Stimulated activated CD4-positive, alpha-beta T cell treated with anti-CD3 and anti-CD28 coated beads, Interleukin-1b, Interleukin-23, amount 100 ng/mL, for 48 hours (primary cell): ENCODE measurements at regions not wholly inside any gene's neighbourhood (a gene's known extent, or its start where the extent isn't known, plus 50 kb on each side); places are given as distances from the start of the nearest gene placed in this dataset.
"Not testable (repeated sequence)": the region's sequence is repeated elsewhere in the genome, so short reads cannot be mapped to it uniquely, and the experiment has no call there.

Source experiments
- DNase-seq: peaks from one replicate; pipeline ENCODE4 v3.0.0-alpha.2; 2020

DNA sequence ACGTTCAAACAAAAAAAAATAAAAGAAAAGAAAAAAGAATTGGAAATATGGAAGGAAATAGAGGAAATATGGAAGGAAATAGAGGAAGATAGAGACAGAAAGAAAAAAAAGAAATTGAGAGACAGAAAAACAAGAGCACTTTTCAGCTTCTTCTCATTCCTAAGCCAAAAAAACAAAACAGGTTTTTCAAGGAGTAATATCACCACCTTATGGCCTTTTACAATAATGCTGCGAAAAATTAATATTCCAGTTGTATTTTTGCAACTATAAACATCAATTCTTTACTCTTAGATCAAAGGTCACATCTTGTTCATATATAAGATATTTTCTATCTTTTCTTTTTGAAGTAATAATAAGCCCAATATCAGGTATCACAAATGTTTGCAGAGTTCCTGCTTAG lies 328.3 kb downstream of the FAT3 start:
- DNase-seq, result no peak

DNA sequence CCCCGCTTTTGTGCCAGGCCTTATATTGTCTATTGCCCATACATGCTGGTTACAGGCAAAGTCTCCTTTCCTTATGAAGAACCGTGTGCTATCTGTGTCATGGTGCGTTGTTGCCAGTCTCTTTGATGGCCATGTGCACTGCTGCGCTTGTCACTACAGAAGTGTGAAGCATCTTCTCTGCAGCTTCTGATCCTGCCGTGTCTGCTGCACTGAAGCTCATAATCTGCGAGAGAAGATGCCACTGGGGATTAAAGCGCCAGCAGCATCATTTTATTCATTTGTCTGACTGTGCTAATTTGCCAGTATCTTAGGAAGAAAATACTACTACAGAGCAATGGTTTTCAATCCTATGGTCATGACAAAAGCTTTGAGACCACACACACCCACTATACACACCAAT lies 330.1 kb downstream of the FAT3 start:
- no peak for DNase-seq

DNA sequence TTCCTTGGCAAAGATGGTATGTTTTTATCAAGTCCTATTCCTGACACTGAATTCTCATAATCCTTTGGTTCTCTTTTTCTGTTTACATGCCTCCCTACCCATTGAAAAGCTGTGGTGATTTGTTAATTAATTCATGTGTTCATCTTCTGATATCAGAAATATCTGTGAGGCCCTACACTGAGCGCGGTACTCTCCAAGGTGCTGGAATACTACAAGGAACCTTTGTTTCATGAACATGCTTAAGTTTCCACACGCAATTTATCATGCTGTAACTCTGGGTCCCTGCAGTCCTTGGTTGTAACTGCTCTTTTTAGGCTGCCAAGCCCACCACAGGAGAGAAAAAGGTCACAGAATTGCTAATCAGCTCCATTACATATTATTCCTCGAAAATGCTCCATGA lies 331.8 kb downstream of the FAT3 start:
- DNase-seq, result no peak

- no peak for DNase-seq
Observed at GRCh38 chr11:92557879-92558278, 333.3 kb downstream of the FAT3 start.

- no peak for DNase-seq
Observed at GRCh38 chr11:92558323-92558722, 333.7 kb downstream of the FAT3 start.

DNA sequence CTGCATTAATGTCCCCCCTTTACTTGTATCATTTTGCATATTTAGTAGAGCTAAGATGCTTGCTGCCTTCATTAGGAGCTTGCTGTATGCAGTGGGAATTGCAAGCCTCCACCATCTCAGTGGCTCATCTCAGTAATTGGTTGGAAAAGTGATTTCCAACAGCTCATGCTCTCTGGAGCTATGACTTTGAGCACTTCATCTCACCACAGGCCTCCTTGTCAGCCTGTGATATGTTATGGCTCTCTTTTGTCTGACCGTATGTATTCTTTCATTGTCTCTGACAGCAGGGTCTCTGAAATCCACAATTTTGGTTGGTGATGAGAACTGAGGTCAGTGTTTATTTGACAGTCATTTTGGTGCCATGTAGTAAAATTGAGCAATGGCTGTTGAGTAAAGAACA lies 345.1 kb downstream of the FAT3 start:
- no peak for DNase-seq

DNA sequence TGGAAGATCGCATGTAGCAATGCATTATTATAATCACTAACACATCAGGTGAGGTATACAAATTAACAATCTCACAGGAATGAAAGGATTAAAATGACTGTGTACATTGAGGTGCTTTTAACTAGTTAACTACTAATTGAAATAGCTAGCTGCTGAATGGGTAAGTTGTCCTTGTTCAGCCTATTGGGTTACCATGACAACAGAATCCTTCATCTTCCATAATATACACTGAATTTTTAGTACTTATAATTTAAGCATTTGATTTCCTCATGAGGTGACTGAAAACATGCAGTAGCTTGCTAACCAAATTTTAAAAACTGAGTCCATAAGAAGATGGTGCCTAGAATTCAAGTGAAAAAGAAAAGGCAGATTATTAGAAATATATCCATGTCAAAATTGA lies 347.9 kb downstream of the FAT3 start:
- no peak for DNase-seq

DNA sequence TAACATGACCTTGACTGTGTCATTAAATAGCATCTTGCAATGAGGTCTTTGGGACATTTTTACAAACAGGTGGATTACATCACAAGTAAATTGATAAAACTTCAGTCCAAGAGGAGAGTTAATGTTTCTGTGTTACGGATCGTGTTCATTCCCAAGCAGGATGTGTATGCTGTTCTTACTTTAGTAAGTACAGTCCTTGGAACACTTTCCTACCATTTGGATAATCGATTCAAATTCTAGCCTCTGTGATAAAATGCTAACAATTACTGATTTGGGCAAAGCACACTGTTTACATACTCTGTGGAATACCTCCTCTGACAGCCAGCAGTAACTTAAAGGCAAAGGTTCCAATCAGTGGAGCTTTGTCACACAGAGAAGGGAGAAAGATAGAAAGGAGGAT lies 351.7 kb downstream of the FAT3 start:
- no peak for DNase-seq

DNA sequence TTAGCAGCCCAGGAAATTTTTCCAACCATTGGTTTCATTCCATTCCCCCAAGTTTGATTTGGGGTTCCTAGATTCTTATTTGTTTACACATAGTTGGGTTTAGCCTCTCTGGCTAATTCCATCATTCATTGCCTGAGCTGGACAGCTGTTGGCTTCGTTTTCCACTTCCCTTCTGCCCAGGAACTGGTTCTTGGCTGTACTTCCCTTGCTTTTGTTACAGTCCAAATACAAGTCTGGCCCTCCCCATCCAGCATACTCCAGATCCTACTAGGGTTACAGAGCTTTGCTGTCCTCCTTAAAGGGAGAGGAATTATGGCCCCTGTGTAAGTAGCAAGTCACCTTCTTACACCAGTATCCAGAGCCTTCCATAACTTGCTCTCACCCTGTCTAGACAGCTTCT lies 356.3 kb downstream of the FAT3 start:
- DNase-seq, result no peak

GRCh38 chr11:92588393-92588792 lies 363.8 kb downstream of the FAT3 start:
- no peak for DNase-seq

DNA sequence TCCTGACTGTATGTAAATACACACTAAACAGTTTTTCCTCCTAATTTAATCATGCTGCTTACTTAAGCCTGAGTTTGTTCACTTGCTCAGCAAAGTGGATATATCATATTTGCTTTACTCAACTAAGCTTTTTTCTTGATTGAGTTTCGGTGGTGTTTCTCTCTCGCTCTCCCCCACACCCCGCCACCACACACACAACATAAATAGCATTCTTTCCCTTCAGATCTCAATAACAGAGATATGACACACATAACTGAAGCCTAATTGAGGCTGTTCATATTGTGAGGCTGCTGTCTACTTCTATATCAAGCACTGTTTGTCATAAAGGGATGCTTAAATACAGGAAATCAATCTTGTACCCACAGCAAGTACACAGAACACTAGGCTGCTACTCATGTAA lies 364.9 kb downstream of the FAT3 start:
- DNase-seq, result no peak

DNA sequence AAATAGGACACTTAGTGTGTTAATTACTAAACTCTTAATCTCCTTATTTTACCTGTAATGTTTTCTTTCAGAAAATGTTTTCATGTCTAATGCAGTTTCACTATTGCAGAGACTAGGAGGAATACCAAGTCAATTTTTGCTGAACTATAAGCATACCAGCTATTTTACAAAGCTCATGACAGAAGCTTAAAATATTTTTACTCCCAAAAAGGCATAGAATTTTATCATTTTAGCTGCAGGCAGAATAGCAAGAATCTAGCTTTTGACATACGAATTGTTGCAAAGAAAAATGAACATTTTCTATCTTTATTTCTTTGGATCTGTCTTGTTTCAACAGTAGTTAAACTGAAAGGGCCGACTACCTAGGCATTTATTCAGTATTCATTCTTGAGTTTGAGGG lies 366.9 kb downstream of the FAT3 start:
- DNase-seq, result no peak

DNA sequence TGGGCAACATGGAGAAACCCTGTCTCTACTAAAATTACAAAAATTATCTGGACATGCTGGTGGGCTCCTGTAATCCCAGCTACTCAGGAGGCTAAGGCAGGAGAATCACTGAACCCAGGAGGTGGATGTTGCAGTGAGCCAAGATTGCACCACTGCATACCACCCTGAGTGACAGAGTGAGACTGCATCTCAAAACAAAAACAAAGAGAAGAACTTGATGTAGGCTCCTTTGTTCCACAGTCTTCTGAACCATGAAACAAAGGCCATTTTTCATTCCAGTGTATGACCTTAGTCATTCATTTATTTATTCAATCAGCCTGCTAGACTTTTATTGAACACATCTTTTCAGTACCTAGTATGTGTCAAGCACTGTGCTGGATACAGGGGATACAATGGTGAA lies 369.6 kb downstream of the FAT3 start:
- no peak for DNase-seq

DNA sequence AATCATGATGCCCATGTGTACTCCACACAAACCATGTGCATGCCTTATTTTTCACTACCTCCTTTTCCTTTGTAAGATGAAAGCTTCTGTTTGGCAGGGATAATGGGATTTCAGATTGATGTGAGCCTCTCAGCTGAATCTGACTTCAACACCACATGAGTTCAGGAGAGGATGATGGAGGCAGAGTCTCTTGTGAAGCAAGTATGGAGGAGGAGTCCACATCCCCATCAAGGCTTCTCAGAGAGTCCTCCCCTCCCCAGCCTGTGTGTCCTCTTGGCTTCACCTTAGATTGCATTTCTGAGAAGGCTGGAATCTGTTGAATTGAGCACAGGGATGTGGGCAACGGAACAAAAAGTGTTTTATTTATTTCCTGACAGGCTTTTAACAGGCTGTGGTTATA lies 370.4 kb downstream of the FAT3 start:
- no peak for DNase-seq

- no peak for DNase-seq
Observed at GRCh38 chr11:92596596-92597317, 372.1 kb downstream of the FAT3 start.

DNA sequence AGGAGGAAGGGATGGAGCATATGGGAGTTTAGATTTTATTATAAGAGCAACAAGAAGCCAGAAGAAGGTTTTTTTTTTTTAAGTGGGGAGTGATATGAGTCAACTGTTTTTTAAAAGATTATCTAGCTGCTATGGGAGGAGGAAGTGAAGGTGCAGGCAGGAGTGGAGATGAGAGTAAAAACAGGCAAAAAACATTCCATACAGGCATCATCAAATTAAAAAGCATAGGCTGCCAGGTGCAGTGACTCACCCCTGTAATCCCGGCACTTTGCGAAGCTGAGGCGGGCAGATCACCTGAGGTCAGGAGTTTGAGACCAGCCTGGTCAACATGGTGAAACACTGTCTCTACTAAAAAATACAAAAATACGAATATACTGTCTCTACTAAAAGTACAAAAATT lies 368.4 kb upstream of the MTNR1B start:
- DNase-seq, result no peak

- no peak for DNase-seq
Observed at GRCh38 chr11:92605667-92606066, 363.8 kb upstream of the MTNR1B start.

- no peak for DNase-seq
Observed at GRCh38 chr11:92607969-92608722, 361.3 kb upstream of the MTNR1B start.

DNA sequence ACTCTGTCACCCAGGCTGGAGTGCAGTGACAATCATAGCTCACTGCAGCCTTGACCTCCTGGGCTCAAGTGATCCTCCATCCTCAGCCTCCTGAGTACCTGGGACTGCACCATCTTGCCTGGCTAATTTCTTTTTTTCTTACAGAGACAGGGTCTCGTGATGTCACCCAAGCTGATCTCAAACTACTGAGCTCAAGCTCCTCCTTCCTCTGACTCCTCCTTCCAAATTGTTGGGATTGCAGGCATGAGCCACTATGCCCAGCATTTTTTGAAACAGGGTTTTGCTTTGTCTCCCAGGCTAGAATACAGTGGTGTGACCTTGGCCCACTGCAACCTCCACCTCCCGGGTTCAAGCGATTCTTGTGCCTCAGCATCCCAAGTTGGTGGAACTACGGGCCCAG lies 358.3 kb upstream of the MTNR1B start:
- DNase-seq, result no peak

GRCh38 chr11:92618020-92618419 lies 351.4 kb upstream of the MTNR1B start:
- not testable (repeated sequence) for DNase-seq

DNA sequence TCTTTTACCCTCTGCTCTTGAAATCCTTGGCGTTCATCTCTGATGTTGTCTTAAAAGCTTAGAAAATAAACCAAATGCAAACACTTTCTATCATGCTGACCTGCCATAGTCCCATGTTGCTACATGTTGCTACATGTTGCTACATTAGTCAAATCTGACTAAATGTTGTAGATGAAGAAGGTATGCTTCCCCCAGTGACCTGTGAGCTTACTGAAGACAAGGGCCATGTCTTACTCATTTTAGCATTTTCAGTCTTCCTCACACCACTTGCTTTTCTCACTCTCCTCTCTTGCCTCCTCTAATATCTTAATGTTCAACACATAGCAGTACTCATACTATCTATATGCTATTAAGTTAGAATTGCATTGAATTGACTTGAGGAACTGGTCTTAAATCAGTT lies 346.4 kb upstream of the MTNR1B start:
- DNase-seq, result no peak

- DNase-seq, result no peak
Observed at GRCh38 chr11:92625894-92626293, 343.6 kb upstream of the MTNR1B start.

DNA sequence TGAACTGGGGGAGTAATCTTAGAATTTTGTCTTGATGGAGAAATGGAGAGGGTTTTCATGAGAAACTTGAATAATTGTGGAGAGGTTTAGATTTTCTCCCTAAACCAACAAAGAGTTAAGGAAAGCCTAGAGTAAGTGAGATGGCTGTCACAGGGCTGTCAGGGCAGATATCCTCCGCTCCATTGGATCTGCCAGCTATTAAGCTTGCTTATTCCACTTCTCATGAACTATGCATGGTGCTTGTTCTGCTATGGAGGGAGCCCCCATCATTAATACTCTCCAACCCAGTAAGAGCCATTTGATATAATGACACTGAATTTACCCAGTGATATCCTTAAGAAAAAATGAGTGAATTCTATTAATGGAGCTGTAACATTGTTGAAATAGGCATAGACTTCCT lies 342.8 kb upstream of the MTNR1B start:
- DNase-seq, result no peak

DNA sequence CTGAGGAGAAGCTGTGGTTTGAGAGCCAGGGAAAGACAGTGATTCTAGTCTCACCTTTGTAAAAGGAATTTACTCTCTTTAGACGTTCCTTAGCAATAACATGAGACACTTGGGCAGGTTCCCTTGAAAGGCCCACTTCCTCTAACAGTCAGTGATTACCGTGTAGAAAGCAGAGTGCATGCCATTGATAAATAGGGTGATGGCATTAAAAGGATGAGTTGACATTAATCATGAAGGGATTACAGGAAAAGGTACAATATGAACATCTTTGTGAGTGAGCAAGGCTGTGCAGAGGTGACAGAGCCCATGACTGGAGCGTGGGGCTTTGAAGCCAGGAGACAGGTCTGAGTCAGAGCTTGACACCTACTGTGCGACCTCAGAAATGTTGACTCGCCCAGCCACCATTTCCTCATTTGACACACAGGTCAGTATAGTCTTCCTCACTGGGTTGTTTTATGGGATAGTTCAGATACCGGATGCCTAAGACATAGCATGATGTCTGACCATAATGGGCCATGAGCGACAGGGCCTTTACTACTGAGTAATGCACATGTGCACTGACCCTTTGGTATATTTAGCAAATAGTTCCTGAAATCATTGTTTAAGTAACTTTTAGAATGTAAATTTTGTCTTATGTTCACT lies 341.7 kb upstream of the MTNR1B start:
- peak; percentile 2 for DNase-seq
